NCI-H1092 treated with DMSO at 0.1 percent for 48 hours (cell line): ENCODE measurements at regions not wholly inside any gene's neighbourhood (a gene's known extent, or its start where the extent isn't known, plus 50 kb on each side); places are given as distances from the start of the nearest gene placed in this dataset.

Experiments used
- DNase-seq: peaks from one replicate; lab custom pipeline; 2025; lab: John Stamatoyannopoulos, UW

GRCh38 chr2:144582651-144583380 is 62.9 kb upstream of the ZEB2 start:
- no peak for DNase-seq

GRCh38 chr2:144580521-144581161 is 60.7 kb upstream of the ZEB2 start:
- DNase-seq: no peak

- DNase-seq: no peak
Measured at GRCh38 chr2:144579556-144579955, 59.6 kb upstream of the ZEB2 start.

GRCh38 chr2:144578099-144578498 is 58.2 kb upstream of the ZEB2 start:
- no peak for DNase-seq

GRCh38 chr2:144572977-144573376 is 53.1 kb upstream of the ZEB2 start:
- DNase-seq: no peak

- no peak for DNase-seq
Measured at GRCh38 chr2:144571770-144572169, 51.9 kb upstream of the ZEB2 start.

- DNase-seq: no peak
Measured at GRCh38 chr2:144570566-144570965, 50.6 kb upstream of the ZEB2 start.
